AG04450 (cell line): ENCODE measurements at regions not wholly inside any gene's neighbourhood (a gene's known extent, or its start where the extent isn't known, plus 50 kb on each side); places are given as distances from the start of the nearest gene placed in this dataset.

ENCODE experiments used
- CTCF ChIA-PET: fragments of 300-600, 350-600 bp; formaldehyde crosslinking; extraction: SDS; loops from one replicate; lab custom pipeline; 2022; ENCODE audit warnings: antibody characterized with exemption, inconsistent platforms; lab: Charles Lee
- POLR2A ChIA-PET: fragments of 350-600 bp; formaldehyde crosslinking; extraction: SDS; loops from one replicate; lab custom pipeline; 2021; ENCODE audit warnings: antibody characterized with exemption, inconsistent platforms; lab: Yijun Ruan, JAX
- DNase-seq: peaks from one replicate; pipeline ENCODE4 v3.0.0-alpha.2; 2011; ENCODE audit warnings: low read depth, low spot score
- H3K27ac ChIP-seq: one replicate; pipeline ENCODE4 v1.5.1; 2012; ENCODE audit warnings: low read depth, low read length, control low read depth
- H3K27me3 ChIP-seq: one replicate; pipeline ENCODE4 v1.6.0; 2012; ENCODE audit warnings: low read length; ENCODE audit not compliant: control insufficient read depth, insufficient read depth
- H3K4me3 ChIP-seq: 2 replicates; pipeline ENCODE4 v1.5.1; 2011; ENCODE audit warnings: mild to moderate bottlenecking, low read depth, low read length, control low read depth
- H3K9me3 ChIP-seq: 2 replicates; pipeline ENCODE4 v1.5.1; 2012; ENCODE audit warnings: low read length; ENCODE audit not compliant: control insufficient read depth, insufficient read depth
- CTCF ChIP-seq: IDR thresholded peaks from 2 replicates; pipeline ENCODE4 v1.5.1; 2011; ENCODE audit warnings: low read depth, low read length, control low read depth, inconsistent platforms

- ChIA-PET CTCF (no interaction called here), POLR2A (no interaction called here)
- no peak overlapping the region for H3K4me3 ChIP-seq
- H3K27ac ChIP-seq = no peak overlapping the region
- no peaks in the 10 kb centered on the region for H3K9me3 ChIP-seq
- no peak for TF ChIP-seq CTCF
- DNase-seq = no peak
- H3K27me3 ChIP-seq = no peaks in the 10 kb centered on the region
Measured at GRCh38 chr5:14075937-14076336, 67.2 kb upstream of the TRIO start.

GRCh38 chr5:14071433-14071832 is 71.7 kb upstream of the TRIO start:
- no peak overlapping the region for H3K4me3 ChIP-seq
- no peaks in the 10 kb centered on the region for H3K9me3 ChIP-seq
- H3K27me3 ChIP-seq = no peaks in the 10 kb centered on the region
- no peak overlapping the region for H3K27ac ChIP-seq
- ChIA-PET CTCF (interaction anchor here (0.6 kb wide), 1 partner anchor 57 kb away, joined by 4 read pairs; no protein-coding TSS in a partner anchor), POLR2A (no interaction called here)
- DNase-seq = no peak
- no peak for TF ChIP-seq CTCF

DNA sequence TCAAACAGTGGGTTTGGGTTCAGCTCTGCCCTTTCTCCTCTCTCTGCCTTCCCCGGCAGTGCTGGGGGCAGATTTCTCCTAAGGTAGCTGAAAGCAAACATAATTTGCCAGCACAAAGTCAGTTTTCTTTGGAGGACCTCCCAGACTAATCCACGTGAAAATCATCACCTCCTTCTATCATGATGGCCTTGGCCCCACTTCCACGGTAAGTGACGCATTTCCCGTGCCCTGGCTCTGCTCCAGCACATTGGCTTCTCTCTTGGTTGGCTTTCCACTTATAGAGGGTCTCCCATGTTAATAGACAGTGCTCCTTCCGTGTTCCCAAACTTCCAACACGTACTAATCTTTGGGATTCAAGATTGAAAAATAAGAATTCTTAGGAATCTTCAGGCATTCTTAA is 74.1 kb upstream of the TRIO start:
- no peak for DNase-seq
- TF ChIP-seq CTCF = no peak
- Histone ChIP-seq H3K4me3 (no peak overlapping the region), H3K27me3 (no peaks in the 10 kb centered on the region), H3K27ac (no peak overlapping the region), H3K9me3 (no peaks in the 10 kb centered on the region)
- ChIA-PET POLR2A (no interaction called here), CTCF (no interaction called here)

- CTCF ChIA-PET = no interaction called here
- no peak overlapping the region for H3K27ac ChIP-seq
- TF ChIP-seq CTCF = no peak
- no peaks in the 10 kb centered on the region for H3K9me3 ChIP-seq
- no peaks in the 10 kb centered on the region for H3K27me3 ChIP-seq
- H3K4me3 ChIP-seq = no peak overlapping the region
- POLR2A ChIA-PET = no interaction called here
- DNase-seq = no peak
Measured at GRCh38 chr5:14068136-14068535, 75.0 kb upstream of the TRIO start.

DNA sequence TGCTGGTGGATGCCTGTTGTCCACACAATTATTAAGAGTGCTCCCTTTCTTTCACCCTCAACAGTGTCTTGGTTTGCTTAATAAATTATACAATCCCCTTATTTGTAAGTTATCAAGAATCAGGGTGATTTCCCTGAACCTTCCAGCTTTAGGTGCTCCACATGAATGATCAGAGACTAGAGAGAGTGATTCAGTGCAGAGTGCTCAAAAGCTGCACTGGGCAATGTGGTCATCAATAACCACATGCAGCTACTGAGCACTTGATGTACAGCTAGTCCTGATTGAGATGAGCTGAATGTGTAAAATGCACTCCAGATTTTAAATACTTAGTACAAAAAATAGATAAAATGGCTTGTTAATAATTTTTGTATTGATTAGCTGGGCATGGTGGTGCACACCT is 76.8 kb upstream of the TRIO start:
- H3K27ac ChIP-seq = no peak overlapping the region
- ChIA-PET CTCF (no interaction called here), POLR2A (no interaction called here)
- DNase-seq = no peak
- no peaks in the 10 kb centered on the region for H3K27me3 ChIP-seq
- H3K9me3 ChIP-seq = peaks cover 2% of the 10 kb centered on the region; the same call in 1 of the 2 replicates
- no peak for TF ChIP-seq CTCF
- H3K4me3 ChIP-seq = no peak overlapping the region
